PC-3 (cell line): ENCODE measurements at regions not wholly inside any gene's neighbourhood (a gene's known extent, or its start where the extent isn't known, plus 50 kb on each side); places are given as distances from the start of the nearest gene placed in this dataset.

ENCODE experiments used
- ATAC-seq: fragments of 200-7000 bp; cut with Tn5 transposase; 2 replicates; pipeline ENCODE4 v1.9.1; 2020; ENCODE audit warnings: mild to moderate bottlenecking, moderate library complexity
- BruUV-seq: library from RNA; stranded (reverse); fragments of 400-500 nt; replicated peaks from 2 replicates; lab custom pipeline; 2021; lab: Mats Ljungman, UMichigan
- CTCF ChIA-PET: fragments of 300-600 bp; sonication (Branson Sonifier 250); formaldehyde crosslinking; loops from one replicate; lab custom pipeline; 2022; ENCODE audit warnings: antibody characterized with exemption; lab: Charles Lee
- POLR2A ChIA-PET: fragments of 300-600 bp; sonication (Branson Sonifier 250); formaldehyde crosslinking; loops from one replicate; lab custom pipeline; 2022; ENCODE audit warnings: antibody characterized with exemption; ENCODE audit not compliant: unreplicated experiment; lab: Charles Lee
- DNase-seq: peaks from one replicate; pipeline ENCODE4 v3.0.0-alpha.2; 2015
- H2AFZ ChIP-seq: fragments of 300-600 bp; sonication (generic); 2 replicates; pipeline ENCODE4 v1.6.0; 2016; ENCODE audit warnings: antibody characterized with exemption, low read length
- H3F3A ChIP-seq: fragments of 300-600 bp; sonication (generic); one replicate; pipeline ENCODE4 v1.6.0; 2017; ENCODE audit warnings: antibody characterized with exemption, low read length, control low read depth, mild to moderate bottlenecking; ENCODE audit not compliant: unreplicated experiment
- H3K27ac ChIP-seq: fragments of 300-600 bp; sonication (generic); 2 replicates; pipeline ENCODE4 v1.5.1; 2016; ENCODE audit warnings: mild to moderate bottlenecking, low read length
- H3K27me3 ChIP-seq: fragments of 300-600 bp; sonication (generic); 2 replicates; pipeline ENCODE4 v1.6.1; 2016; ENCODE audit warnings: low read length, mixed read lengths
- H3K36me3 ChIP-seq: fragments of 300-600 bp; sonication (generic); 2 replicates; pipeline ENCODE4 v1.6.1; 2016; ENCODE audit warnings: low read depth, mixed run types, low read length, mixed read lengths
- H3K4me1 ChIP-seq: fragments of 300-600 bp; sonication (generic); 2 replicates; pipeline ENCODE4 v1.5.1; 2016; ENCODE audit warnings: low read length; ENCODE audit not compliant: insufficient read depth
- H3K4me2 ChIP-seq: fragments of 300-600 bp; sonication (generic); 2 replicates; pipeline ENCODE4 v1.6.0; 2016; ENCODE audit warnings: low read length
- H3K4me3 ChIP-seq: fragments of 300-600 bp; sonication (generic); 2 replicates; pipeline ENCODE4 v1.5.1; 2016; ENCODE audit warnings: mild to moderate bottlenecking, low read length, mixed read lengths
- H3K79me2 ChIP-seq: fragments of 300-600 bp; sonication (generic); 2 replicates; pipeline ENCODE4 v1.6.1; 2017; ENCODE audit warnings: low read length, mixed read lengths
- H3K9ac ChIP-seq: fragments of 300-600 bp; sonication (generic); 2 replicates; pipeline ENCODE4 v1.6.0; 2016; ENCODE audit warnings: mild to moderate bottlenecking, low read length
- H3K9me2 ChIP-seq: fragments of 300-600 bp; sonication (generic); replicated peaks from 2 replicates; pipeline ENCODE4 v1.6.1; 2016; ENCODE audit warnings: mixed run types, low read length, mixed read lengths
- H3K9me3 ChIP-seq: fragments of 300-600 bp; sonication (generic); 2 replicates; pipeline ENCODE4 v1.6.1; 2016; ENCODE audit warnings: low read length, mixed read lengths
- H4K20me1 ChIP-seq: fragments of 300-600 bp; sonication (generic); 2 replicates; pipeline ENCODE4 v1.6.1; 2016; ENCODE audit warnings: low read length, mixed read lengths
- EZH2 ChIP-seq: fragments of 300-600 bp; sonication (generic); IDR thresholded peaks from one replicate; pipeline ENCODE4 v1.6.1; 2017; ENCODE audit warnings: antibody characterized with exemption, mild to moderate bottlenecking, low read length; ENCODE audit not compliant: unreplicated experiment
- EZH2phosphoT487 ChIP-seq: fragments of 300-600 bp; sonication (generic); IDR thresholded peaks from 2 replicates; pipeline ENCODE4 v1.6.1; 2018; ENCODE audit warnings: mild to moderate bottlenecking, antibody characterized with exemption, low read length, borderline replicate concordance
- intact Hi-C: fragments of 100-400 bp; cut with micrococcal nuclease; formaldehyde crosslinking; loops from 2 replicates; pipeline ENCODE4 v1.9.0; 2023
- TF ChIP-seq, protein P1 (sequence below): fragments of 300-600 bp; sonication (generic); conservative IDR thresholded peaks from 2 replicates; pipeline ENCODE4 v1.5.1; 2017; ENCODE audit warnings: antibody characterized with exemption, low read depth, mild to moderate bottlenecking, low read length

DNA sequence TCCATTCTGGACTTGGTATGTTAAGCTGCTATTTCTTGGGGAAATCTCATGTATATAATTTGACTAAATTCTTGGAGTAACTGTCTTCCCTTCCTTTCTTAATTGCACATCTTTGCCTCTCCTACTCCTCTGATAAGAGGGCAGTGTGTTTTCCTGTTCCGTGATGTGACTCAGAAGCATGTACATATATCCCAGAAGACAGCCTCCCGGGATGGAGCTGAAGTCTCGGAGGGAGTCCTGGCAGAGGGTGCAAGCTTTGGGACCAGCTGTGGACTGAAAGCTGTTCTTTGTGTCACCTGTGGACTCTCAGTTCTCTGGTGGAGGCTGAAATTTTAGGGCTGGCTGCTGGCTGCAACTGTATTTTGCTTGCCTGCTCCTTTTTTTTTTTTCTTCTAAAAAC, 54.7 kb upstream of the MGAT5 start:
- Histone ChIP-seq H3K9ac (no peak overlapping the region), H3F3A (no peaks in the 10 kb centered on the region), H3K27ac (no peak overlapping the region), H2AFZ (no peak overlapping the region), H3K36me3 (no peaks in the 10 kb centered on the region), H3K9me3 (no peaks in the 10 kb centered on the region), H3K4me1 (peaks cover 13% of the 10 kb centered on the region), H3K27me3 (no peaks in the 10 kb centered on the region), H3K4me2 (no peak overlapping the region), H4K20me1 (no peaks in the 10 kb centered on the region), H3K79me2 (peaks cover 20% of the 10 kb centered on the region; the same call in 1 of the 2 replicates), H3K9me2 (no peaks in the 10 kb centered on the region), H3K4me3 (no peak overlapping the region)
- no peak for DNase-seq
- CTCF ChIA-PET: no interaction called here
- POLR2A ChIA-PET: no interaction called here
- no peak for TF ChIP-seq EZH2phosphoT487
- TF ChIP-seq, protein P1, sequence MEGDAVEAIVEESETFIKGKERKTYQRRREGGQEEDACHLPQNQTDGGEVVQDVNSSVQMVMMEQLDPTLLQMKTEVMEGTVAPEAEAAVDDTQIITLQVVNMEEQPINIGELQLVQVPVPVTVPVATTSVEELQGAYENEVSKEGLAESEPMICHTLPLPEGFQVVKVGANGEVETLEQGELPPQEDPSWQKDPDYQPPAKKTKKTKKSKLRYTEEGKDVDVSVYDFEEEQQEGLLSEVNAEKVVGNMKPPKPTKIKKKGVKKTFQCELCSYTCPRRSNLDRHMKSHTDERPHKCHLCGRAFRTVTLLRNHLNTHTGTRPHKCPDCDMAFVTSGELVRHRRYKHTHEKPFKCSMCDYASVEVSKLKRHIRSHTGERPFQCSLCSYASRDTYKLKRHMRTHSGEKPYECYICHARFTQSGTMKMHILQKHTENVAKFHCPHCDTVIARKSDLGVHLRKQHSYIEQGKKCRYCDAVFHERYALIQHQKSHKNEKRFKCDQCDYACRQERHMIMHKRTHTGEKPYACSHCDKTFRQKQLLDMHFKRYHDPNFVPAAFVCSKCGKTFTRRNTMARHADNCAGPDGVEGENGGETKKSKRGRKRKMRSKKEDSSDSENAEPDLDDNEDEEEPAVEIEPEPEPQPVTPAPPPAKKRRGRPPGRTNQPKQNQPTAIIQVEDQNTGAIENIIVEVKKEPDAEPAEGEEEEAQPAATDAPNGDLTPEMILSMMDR: no peak
- no peak for TF ChIP-seq EZH2
- intact Hi-C loops: no loop called here
- BruUV-seq: no TSS peak
- no peak for ATAC-seq

DNA sequence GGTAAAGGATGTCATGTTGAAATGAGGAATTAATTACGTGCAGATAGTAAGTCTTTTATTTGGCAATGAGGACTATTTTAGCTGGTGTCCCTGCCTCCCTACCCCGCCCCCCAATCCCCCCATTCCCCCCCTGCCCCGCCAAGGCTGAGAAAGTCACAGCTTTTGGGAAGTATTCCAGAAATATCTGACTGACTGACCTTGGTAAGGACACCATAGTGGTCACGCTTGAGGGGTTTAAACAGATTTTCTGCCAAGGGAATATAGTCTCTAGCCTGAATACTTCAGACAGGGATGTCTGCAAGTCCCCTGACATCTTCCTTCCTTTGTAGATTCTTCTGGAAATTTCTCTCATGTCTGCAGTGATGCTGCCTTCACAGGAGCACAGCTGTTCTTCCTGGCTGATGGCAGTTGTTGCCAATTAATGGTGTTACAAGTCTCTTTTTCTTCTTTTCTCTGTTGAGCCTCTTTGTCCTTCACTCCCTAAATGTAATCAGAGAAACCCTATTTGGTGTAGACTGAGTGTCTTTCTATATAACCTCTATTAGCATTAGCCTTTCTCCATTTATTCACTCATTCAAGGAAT, 53.7 kb upstream of the MGAT5 start:
- POLR2A ChIA-PET: no interaction called here
- H3K9me2 ChIP-seq: no peaks in the 10 kb centered on the region
- TF ChIP-seq, protein P1: no peak
- no peak for TF ChIP-seq EZH2phosphoT487
- no peaks in the 10 kb centered on the region for H3K36me3 ChIP-seq
- no peak overlapping the region for H2AFZ ChIP-seq
- CTCF ChIA-PET: interaction anchor here (0.7 kb wide), 1 partner anchor 82 kb away, joined by 3 read pairs; no protein-coding TSS in a partner anchor
- no peaks in the 10 kb centered on the region for H4K20me1 ChIP-seq
- H3F3A ChIP-seq: no peaks in the 10 kb centered on the region
- intact Hi-C loops: no loop called here
- H3K27ac ChIP-seq: no peak overlapping the region
- ATAC-seq (no peak), DNase-seq (no peak)
- peaks cover 26% of the 10 kb centered on the region; the same call in 1 of the 2 replicates for H3K79me2 ChIP-seq
- H3K4me1 ChIP-seq: peaks cover 13% of the 10 kb centered on the region
- H3K9ac ChIP-seq: no peak overlapping the region
- no TSS peak for BruUV-seq
- H3K9me3 ChIP-seq: no peaks in the 10 kb centered on the region
- no peak overlapping the region for H3K4me2 ChIP-seq
- no peak overlapping the region for H3K4me3 ChIP-seq
- no peaks in the 10 kb centered on the region for H3K27me3 ChIP-seq

DNA sequence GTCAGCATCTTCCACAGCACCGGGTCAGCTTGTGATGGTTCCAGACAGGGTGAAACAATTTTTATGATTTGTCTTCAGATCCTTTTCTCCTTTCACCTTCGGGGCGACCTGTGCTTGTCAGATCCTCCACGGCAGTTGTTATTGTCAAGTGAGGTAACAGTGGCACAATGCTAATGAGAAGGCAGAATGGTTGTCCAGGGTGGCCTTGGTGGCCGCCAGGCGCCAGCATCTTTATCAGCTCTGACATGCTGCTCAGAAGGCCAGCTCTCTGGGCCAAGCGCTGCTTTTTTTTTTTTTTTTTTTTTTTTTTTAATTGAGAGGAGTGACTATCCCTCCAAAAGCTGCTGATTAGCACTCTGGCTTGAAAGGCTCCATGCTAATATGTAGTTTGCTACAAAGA, 52.3 kb upstream of the MGAT5 start:
- BruUV-seq: no TSS peak

More for the DNA sequence above, 52.3 kb upstream of the MGAT5 start:
- Histone ChIP-seq H3K4me1 (peaks cover 13% of the 10 kb centered on the region), H3K4me3 (no peak overlapping the region), H3K27ac (no peak overlapping the region), H3K9ac (no peak overlapping the region), H3F3A (no peaks in the 10 kb centered on the region), H4K20me1 (no peaks in the 10 kb centered on the region), H2AFZ (no peak overlapping the region), H3K27me3 (no peaks in the 10 kb centered on the region), H3K9me2 (no peaks in the 10 kb centered on the region), H3K36me3 (no peaks in the 10 kb centered on the region), H3K79me2 (peaks cover 21% of the 10 kb centered on the region; the same call in 1 of the 2 replicates), H3K9me3 (no peaks in the 10 kb centered on the region), H3K4me2 (no peak overlapping the region)
- intact Hi-C loops: no loop called here
- CTCF ChIA-PET: no interaction called here
- no peak for TF ChIP-seq EZH2
- TF ChIP-seq EZH2phosphoT487: no peak
- TF ChIP-seq, protein P1: no peak
- no peak for ATAC-seq
- no peak for DNase-seq
- POLR2A ChIA-PET: interaction anchor here (0.5 kb wide), 1 partner anchor 251 kb away, joined by 4 read pairs; no protein-coding TSS in a partner anchor
